Tongue (tissue), 1 donor: ENCODE measurements at regions not wholly inside any gene's neighbourhood (a gene's known extent, or its start where the extent isn't known, plus 50 kb on each side); places are given as distances from the start of the nearest gene placed in this dataset.
A peak's percentile ranks its signal among the peaks of the same experiment; 100 is the strongest.
"Not testable (repeated sequence)": the region's sequence is repeated elsewhere in the genome, so short reads cannot be mapped to it uniquely, and the experiment has no call there.

ENCODE experiments used
- DNase-seq: peaks from one replicate; pipeline ENCODE4 v3.0.0-alpha.2; 2015

- DNase-seq: no peak
Measured at GRCh38 chr12:30578426-30578825, 117.2 kb downstream of the IPO8 start.

GRCh38 chr12:30573145-30573544, 122.5 kb downstream of the IPO8 start:
- DNase-seq: no peak

GRCh38 chr12:30570211-30570890, 125.3 kb downstream of the IPO8 start:
- DNase-seq: peak; percentile 58

- no peak for DNase-seq
Measured at GRCh38 chr12:30569426-30569825, 126.2 kb downstream of the IPO8 start.

- no peak for DNase-seq
Measured at GRCh38 chr12:30568453-30568852, 127.2 kb downstream of the IPO8 start.

- DNase-seq: no peak
Measured at GRCh38 chr12:30567082-30567481, 128.6 kb downstream of the IPO8 start.

- no peak for DNase-seq
Measured at GRCh38 chr12:30564394-30564793, 131.3 kb downstream of the IPO8 start.

- peak; percentile 38 for DNase-seq
Measured at GRCh38 chr12:30548203-30548602, 147.5 kb downstream of the IPO8 start.

GRCh38 chr12:30546121-30546520, 149.5 kb downstream of the IPO8 start:
- no peak for DNase-seq

GRCh38 chr12:30544704-30545103, 151.0 kb downstream of the IPO8 start:
- not testable (repeated sequence) for DNase-seq

- no peak for DNase-seq
Measured at GRCh38 chr12:30537228-30537627, 158.4 kb downstream of the IPO8 start.

- DNase-seq: no peak
Measured at GRCh38 chr12:30533558-30534265, 162.0 kb downstream of the IPO8 start.

- no peak for DNase-seq
Measured at GRCh38 chr12:30531731-30532678, 163.7 kb downstream of the IPO8 start.

- DNase-seq: no peak
Measured at GRCh38 chr12:30529489-30530269, 166.0 kb downstream of the IPO8 start.

- no peak for DNase-seq
Measured at GRCh38 chr12:30525171-30525570, 170.5 kb downstream of the IPO8 start.

- DNase-seq: not testable (repeated sequence)
Measured at GRCh38 chr12:30520285-30520684, 175.4 kb downstream of the IPO8 start.

- no peak for DNase-seq
Measured at GRCh38 chr12:30519535-30519934, 176.1 kb downstream of the IPO8 start.

- DNase-seq: no peak
Measured at GRCh38 chr12:30517320-30517719, 178.3 kb downstream of the IPO8 start.

GRCh38 chr12:30515351-30515750, 180.3 kb downstream of the IPO8 start:
- peak; percentile 79 for DNase-seq

GRCh38 chr12:30514666-30515065, 181.0 kb downstream of the IPO8 start:
- no peak for DNase-seq

- DNase-seq: no peak
Measured at GRCh38 chr12:30508205-30508967, 187.3 kb downstream of the IPO8 start.
